Muscle layer of colon (tissue), 2 donors: ENCODE measurements at regions not wholly inside any gene's neighbourhood (a gene's known extent, or its start where the extent isn't known, plus 50 kb on each side); places are given as distances from the start of the nearest gene placed in this dataset.
"Not testable (repeated sequence)": the region's sequence is repeated elsewhere in the genome, so short reads cannot be mapped to it uniquely, and the experiment has no call there.

ENCODE experiments used
- H3K27ac ChIP-seq: one replicate; pipeline ENCODE4 v1.7.0; 2013; ENCODE audit warnings: low read depth, mild to moderate bottlenecking, low read length, moderate library complexity
- H3K27me3 ChIP-seq, 2 donors: one replicate each; pipeline ENCODE4 v1.7.0; 2013; ENCODE audit warnings: low read length in 2 of 2, mild to moderate bottlenecking in 2 of 2; ENCODE audit not compliant: insufficient read depth in 2 of 2, control insufficient read depth in 1 of 2
- H3K36me3 ChIP-seq: one replicate; pipeline ENCODE4 v1.7.0; 2013; ENCODE audit warnings: mild to moderate bottlenecking, low read length; ENCODE audit not compliant: insufficient read depth
- H3K4me1 ChIP-seq: one replicate; pipeline ENCODE4 v1.7.0; 2013; ENCODE audit warnings: mild to moderate bottlenecking, low read length; ENCODE audit not compliant: insufficient read depth
- H3K4me3 ChIP-seq, 2 donors: one replicate each; pipeline ENCODE4 v1.7.0; 2013; ENCODE audit warnings: low read length in 2 of 2, low read depth in 1 of 2, mild to moderate bottlenecking in 1 of 2, moderate library complexity in 1 of 2
- H3K9ac ChIP-seq: one replicate; pipeline ENCODE4 v1.7.0; 2013; ENCODE audit warnings: low read length
- H3K9me3 ChIP-seq: one replicate; pipeline ENCODE4 v1.7.0; 2013; ENCODE audit warnings: mild to moderate bottlenecking, low read length
- donor health status: abdominal sarcoma.
- donor health status: Adenocarcinoma of cecum.

DNA sequence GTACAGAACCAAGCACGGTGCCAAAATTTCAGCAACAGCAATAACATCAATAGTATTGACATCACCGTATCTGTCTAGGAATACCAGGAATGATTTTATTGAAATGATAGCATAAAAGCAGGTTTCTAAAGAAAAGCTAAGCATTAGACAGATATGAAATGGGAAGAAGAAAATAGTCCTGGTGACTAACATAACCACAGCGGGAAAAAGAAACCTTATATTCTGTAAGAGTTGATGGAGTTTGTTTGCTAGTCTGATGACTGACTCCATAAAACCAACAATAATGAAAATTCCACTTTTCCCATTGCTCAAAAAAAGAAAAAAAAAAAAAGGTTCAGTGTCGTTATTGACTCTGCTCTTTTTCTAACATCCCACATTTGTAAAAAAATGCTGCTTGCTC lies 668.3 kb downstream of the IPMK start:
- no peaks in the 10 kb centered on the region for H3K36me3 ChIP-seq
- H3K27ac ChIP-seq: no peak overlapping the region
- H3K27me3 ChIP-seq: no peaks in the 10 kb centered on the region
- no peak overlapping the region for H3K9ac ChIP-seq
- H3K4me3 ChIP-seq: no peak overlapping the region
- no peaks in the 10 kb centered on the region for H3K9me3 ChIP-seq
- no peaks in the 10 kb centered on the region for H3K4me1 ChIP-seq

GRCh38 chr10:57593983-57594573 lies 673.6 kb downstream of the IPMK start:
- Histone ChIP-seq H3K27ac (no peak overlapping the region), H3K27me3 (no peaks in the 10 kb centered on the region), H3K36me3 (no peaks in the 10 kb centered on the region), H3K4me3 (no peak overlapping the region), H3K9ac (no peak overlapping the region), H3K9me3 (no peaks in the 10 kb centered on the region), H3K4me1 (no peaks in the 10 kb centered on the region)

- no peak overlapping the region for H3K4me3 ChIP-seq
- H3K27me3 ChIP-seq: no peaks in the 10 kb centered on the region
Observed at GRCh38 chr10:57579926-57580325, 687.8 kb downstream of the IPMK start.

DNA sequence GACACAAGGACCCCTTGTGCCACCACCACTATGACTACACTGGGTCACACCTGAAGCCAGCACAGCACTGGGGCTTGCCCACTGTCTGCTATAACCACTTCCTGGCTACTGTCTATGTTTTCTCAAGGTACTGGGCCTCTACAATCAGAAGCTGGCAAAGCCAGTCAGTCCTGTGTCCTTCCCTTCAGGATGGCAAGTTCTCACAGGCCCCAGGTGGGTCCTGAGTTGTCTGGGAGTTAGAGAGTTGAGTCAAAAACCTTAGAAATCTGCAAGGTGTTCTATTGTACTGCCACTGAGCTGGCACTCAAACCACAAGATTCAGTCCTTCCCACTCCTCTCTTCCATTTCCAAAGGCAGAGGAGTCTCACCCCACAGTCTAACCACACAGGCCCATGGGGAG lies 705.5 kb downstream of the IPMK start:
- H3K27me3 ChIP-seq: no peaks in the 10 kb centered on the region
- no peak overlapping the region for H3K27ac ChIP-seq
- no peaks in the 10 kb centered on the region for H3K9me3 ChIP-seq
- no peaks in the 10 kb centered on the region for H3K4me1 ChIP-seq
- H3K9ac ChIP-seq: no peak overlapping the region
- H3K36me3 ChIP-seq: no peaks in the 10 kb centered on the region
- no peak overlapping the region for H3K4me3 ChIP-seq

More at GRCh38 chr10:57579926-57580325, 687.8 kb downstream of the IPMK start:
- Histone ChIP-seq H3K9me3 (no peaks in the 10 kb centered on the region), H3K4me1 (no peaks in the 10 kb centered on the region), H3K9ac (no peak overlapping the region), H3K27ac (no peak overlapping the region), H3K36me3 (no peaks in the 10 kb centered on the region)

- H3K4me1 ChIP-seq, H3K36me3 ChIP-seq, H3K27ac ChIP-seq, H3K9me3 ChIP-seq, H3K9ac ChIP-seq, H3K4me3 ChIP-seq, H3K27me3 ChIP-seq: not testable (repeated sequence)
Observed at GRCh38 chr10:57551774-57552173, 715.9 kb downstream of the IPMK start.

- H3K4me1 ChIP-seq: no peaks in the 10 kb centered on the region
- no peak overlapping the region for H3K27ac ChIP-seq
- H3K4me3 ChIP-seq: no peak overlapping the region
- no peaks in the 10 kb centered on the region for H3K27me3 ChIP-seq
- H3K9me3 ChIP-seq: no peaks in the 10 kb centered on the region
- H3K9ac ChIP-seq: no peak overlapping the region
- no peaks in the 10 kb centered on the region for H3K36me3 ChIP-seq
Observed at GRCh38 chr10:57535306-57535705, 732.4 kb downstream of the IPMK start.

DNA sequence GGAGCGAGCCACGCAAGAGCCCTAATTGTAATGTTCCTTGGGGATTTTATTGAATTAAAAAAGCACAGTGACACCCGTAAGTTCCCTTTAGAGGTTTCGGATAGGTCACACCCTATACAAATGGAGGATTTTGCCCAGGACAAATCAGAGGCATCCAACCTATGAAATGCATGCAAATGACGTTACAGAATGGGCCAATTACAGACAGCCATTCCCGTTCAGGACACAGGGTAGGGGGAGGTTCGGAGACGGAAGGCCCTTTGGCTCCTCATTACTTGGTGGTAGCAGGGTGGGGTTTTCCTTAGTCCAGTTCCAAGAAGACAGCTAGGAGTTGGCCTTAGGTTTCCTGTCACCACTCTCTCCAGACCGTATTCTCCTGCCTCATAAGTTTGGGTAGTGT lies 754.1 kb downstream of the IPMK start:
- Histone ChIP-seq H3K9me3 (no peaks in the 10 kb centered on the region), H3K27me3 (no peaks in the 10 kb centered on the region), H3K27ac (no peak overlapping the region), H3K36me3 (no peaks in the 10 kb centered on the region), H3K4me1 (no peaks in the 10 kb centered on the region), H3K4me3 (no peak overlapping the region), H3K9ac (no peak overlapping the region)

DNA sequence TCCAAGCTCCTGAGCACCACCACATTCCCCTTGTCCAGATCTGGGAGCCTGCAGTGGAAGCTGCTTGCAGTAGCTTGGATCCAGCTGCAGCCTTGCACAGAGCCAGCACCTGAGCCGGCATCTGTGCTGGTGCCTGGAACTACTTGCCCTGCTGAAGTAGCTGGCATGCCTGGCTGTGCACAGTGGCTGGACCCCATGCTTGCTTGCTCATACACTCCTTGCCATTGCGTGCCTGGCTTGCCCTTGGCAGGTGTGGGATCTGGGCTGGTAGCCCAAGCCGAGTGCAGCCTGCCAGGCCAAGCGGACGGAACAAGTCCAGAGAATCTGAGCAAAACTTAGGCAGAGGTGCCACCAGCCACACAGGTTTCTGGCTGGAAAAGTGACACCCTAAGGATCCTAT lies 759.9 kb downstream of the IPMK start:
- Histone ChIP-seq H3K4me3 (no peak overlapping the region), H3K36me3 (no peaks in the 10 kb centered on the region), H3K4me1 (no peaks in the 10 kb centered on the region), H3K9me3 (no peaks in the 10 kb centered on the region), H3K9ac (no peak overlapping the region), H3K27me3 (no peaks in the 10 kb centered on the region), H3K27ac (no peak overlapping the region)

DNA sequence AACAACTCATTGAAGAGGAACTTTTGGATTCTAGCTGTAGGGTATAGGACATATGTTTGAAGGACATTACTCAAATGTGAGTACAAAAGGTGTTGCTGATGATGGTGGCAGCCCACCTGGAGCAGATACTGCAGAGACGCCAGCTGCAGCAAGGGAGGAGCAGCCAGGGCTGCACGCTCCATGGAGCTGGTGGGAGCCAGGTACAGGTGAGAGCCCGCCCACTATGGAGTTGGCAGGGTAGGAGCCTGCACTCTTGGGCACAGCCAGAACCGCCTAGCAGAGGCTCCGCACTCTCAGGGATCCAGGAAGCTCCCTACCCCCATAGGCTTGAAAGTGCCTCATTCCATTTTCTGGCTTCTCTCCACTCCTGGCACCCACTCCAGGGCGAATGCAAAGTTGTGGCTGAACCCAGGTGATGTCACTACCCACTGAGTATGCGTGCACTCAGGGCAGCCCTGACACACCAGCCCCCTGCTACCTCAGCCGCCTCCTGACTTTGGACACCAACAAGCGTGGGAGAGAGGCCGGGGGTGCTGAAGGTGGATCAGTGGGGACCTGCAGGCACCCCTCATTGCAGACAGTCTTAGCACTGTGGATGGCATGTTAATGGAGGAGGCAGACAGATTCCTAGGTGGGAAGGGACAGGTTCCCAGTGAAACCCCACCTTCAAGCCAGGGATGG lies 761.1 kb downstream of the IPMK start:
- H3K9ac ChIP-seq: no peak overlapping the region
- H3K27ac ChIP-seq: no peak overlapping the region
- no peak overlapping the region for H3K4me3 ChIP-seq
- no peaks in the 10 kb centered on the region for H3K36me3 ChIP-seq
- no peaks in the 10 kb centered on the region for H3K9me3 ChIP-seq
- no peaks in the 10 kb centered on the region for H3K4me1 ChIP-seq
- H3K27me3 ChIP-seq: no peaks in the 10 kb centered on the region

DNA sequence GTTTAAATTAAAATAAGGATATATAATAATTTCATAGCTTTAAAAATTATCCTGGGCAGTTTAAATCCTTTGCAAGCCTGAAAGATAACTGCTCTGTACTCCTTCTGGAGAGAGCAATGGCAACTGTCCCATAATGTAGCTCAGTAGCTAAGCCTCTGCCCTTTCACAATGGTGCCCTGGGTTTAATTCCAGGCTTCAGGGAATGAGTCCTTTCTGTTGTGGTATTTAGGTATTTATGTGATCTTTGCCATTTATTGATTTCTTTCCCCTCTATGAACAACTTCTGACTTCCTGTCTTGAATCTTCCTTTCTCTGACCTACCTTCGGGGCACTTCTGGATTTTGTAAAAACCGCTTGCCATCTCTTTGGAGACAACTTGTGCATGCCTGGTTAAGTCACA lies 773.2 kb downstream of the IPMK start:
- H3K36me3 ChIP-seq: no peaks in the 10 kb centered on the region
- no peaks in the 10 kb centered on the region for H3K4me1 ChIP-seq
- H3K4me3 ChIP-seq: no peak overlapping the region
- no peaks in the 10 kb centered on the region for H3K27me3 ChIP-seq
- H3K27ac ChIP-seq: no peak overlapping the region
- no peak overlapping the region for H3K9ac ChIP-seq
- H3K9me3 ChIP-seq: no peaks in the 10 kb centered on the region

DNA sequence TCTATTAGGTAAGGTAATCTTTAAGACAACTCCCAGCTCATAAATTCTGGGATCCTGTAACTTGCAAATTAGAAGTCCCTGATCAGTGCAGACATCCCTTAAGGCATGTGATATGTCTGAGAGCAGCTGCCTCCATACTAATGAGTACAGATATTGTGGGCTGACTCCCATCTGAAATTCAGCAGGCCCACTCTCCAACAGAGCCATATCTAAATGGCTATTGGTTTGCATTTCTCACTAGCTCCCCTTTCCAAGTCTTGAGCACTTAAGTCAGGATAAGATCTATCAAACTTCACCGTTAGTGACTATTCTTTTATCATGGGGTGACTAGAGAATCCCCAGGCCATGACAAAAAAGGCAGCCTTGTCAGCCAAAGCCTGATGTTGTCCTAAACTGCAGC lies 785.4 kb downstream of the IPMK start:
- Histone ChIP-seq H3K4me3 (no peak overlapping the region), H3K27ac (no peak overlapping the region), H3K27me3 (no peaks in the 10 kb centered on the region), H3K4me1 (no peaks in the 10 kb centered on the region), H3K9ac (no peak overlapping the region), H3K9me3 (no peaks in the 10 kb centered on the region), H3K36me3 (no peaks in the 10 kb centered on the region)
